GM21576 (cell line): ENCODE measurements at regions not wholly inside any gene's neighbourhood (a gene's known extent, or its start where the extent isn't known, plus 50 kb on each side); places are given as distances from the start of the nearest gene placed in this dataset.
A peak's percentile ranks its signal among the peaks of the same experiment; 100 is the strongest.
"Not testable (repeated sequence)": the region's sequence is repeated elsewhere in the genome, so short reads cannot be mapped to it uniquely, and the experiment has no call there.

Experiments
- ATAC-seq: cut with Tn5 transposase; IDR thresholded peaks from one replicate; pipeline ENCODE4 v1.9.1; 2021; ENCODE audit warnings: mild to moderate bottlenecking, moderate library complexity; ENCODE audit not compliant: unreplicated experiment

- no peak for ATAC-seq
These were observed 109.0 kb downstream of the ANXA3 start for GRCh38 chr4:78660559-78660958.

GRCh38 chr4:78661086-78661690 is 109.6 kb downstream of the ANXA3 start:
- no peak for ATAC-seq

GRCh38 chr4:78661921-78662521 is 110.5 kb downstream of the ANXA3 start:
- ATAC-seq, result peak; percentile 71

GRCh38 chr4:78662658-78663057 is 111.1 kb downstream of the ANXA3 start:
- ATAC-seq, result no peak

- not testable (repeated sequence) for ATAC-seq
These were observed 111.9 kb upstream of the BMP2K start for GRCh38 chr4:78664296-78664695.

GRCh38 chr4:78665216-78665770 is 110.9 kb upstream of the BMP2K start:
- no peak for ATAC-seq

- no peak for ATAC-seq
These were observed 109.3 kb upstream of the BMP2K start for GRCh38 chr4:78666830-78667258.

- peak; percentile 14 for ATAC-seq
These were observed 108.8 kb upstream of the BMP2K start for GRCh38 chr4:78667325-78667724.

- peak; percentile 91 for ATAC-seq
These were observed 108.4 kb upstream of the BMP2K start for GRCh38 chr4:78667764-78668163.

- ATAC-seq, result no peak
These were observed 106.7 kb upstream of the BMP2K start for GRCh38 chr4:78669453-78669852.

GRCh38 chr4:78671903-78672815 is 104.0 kb upstream of the BMP2K start:
- no peak for ATAC-seq

- ATAC-seq, result no peak
These were observed 102.8 kb upstream of the BMP2K start for GRCh38 chr4:78673337-78673736.

GRCh38 chr4:78675325-78675724 is 100.8 kb upstream of the BMP2K start:
- ATAC-seq, result no peak

GRCh38 chr4:78682070-78682469 is 94.1 kb upstream of the BMP2K start:
- ATAC-seq, result no peak

GRCh38 chr4:78683352-78683751 is 92.8 kb upstream of the BMP2K start:
- no peak for ATAC-seq

GRCh38 chr4:78684325-78685079 is 91.6 kb upstream of the BMP2K start:
- ATAC-seq, result no peak

- no peak for ATAC-seq
These were observed 88.3 kb upstream of the BMP2K start for GRCh38 chr4:78687818-78688217.

- ATAC-seq, result no peak
These were observed 87.8 kb upstream of the BMP2K start for GRCh38 chr4:78688366-78688765.

GRCh38 chr4:78689261-78689660 is 86.9 kb upstream of the BMP2K start:
- ATAC-seq, result no peak

GRCh38 chr4:78689700-78690323 is 86.3 kb upstream of the BMP2K start:
- ATAC-seq, result no peak
